AG09319 (cell line): ENCODE measurements at regions not wholly inside any gene's neighbourhood (a gene's known extent, or its start where the extent isn't known, plus 50 kb on each side); places are given as distances from the start of the nearest gene placed in this dataset.
"Not testable (repeated sequence)": the region's sequence is repeated elsewhere in the genome, so short reads cannot be mapped to it uniquely, and the experiment has no call there.

Experiments used
- DNase-seq: peaks from one replicate; pipeline ENCODE4 v3.0.0-alpha.2; 2010; ENCODE audit warnings: low read depth; ENCODE audit errors: extremely low read depth
- TF ChIP-seq, protein P1 (sequence below): IDR thresholded peaks from 2 replicates; pipeline ENCODE4 v1.5.1; 2011; ENCODE audit warnings: low read depth, mild to moderate bottlenecking, inconsistent platforms, low read length, moderate library complexity

DNA sequence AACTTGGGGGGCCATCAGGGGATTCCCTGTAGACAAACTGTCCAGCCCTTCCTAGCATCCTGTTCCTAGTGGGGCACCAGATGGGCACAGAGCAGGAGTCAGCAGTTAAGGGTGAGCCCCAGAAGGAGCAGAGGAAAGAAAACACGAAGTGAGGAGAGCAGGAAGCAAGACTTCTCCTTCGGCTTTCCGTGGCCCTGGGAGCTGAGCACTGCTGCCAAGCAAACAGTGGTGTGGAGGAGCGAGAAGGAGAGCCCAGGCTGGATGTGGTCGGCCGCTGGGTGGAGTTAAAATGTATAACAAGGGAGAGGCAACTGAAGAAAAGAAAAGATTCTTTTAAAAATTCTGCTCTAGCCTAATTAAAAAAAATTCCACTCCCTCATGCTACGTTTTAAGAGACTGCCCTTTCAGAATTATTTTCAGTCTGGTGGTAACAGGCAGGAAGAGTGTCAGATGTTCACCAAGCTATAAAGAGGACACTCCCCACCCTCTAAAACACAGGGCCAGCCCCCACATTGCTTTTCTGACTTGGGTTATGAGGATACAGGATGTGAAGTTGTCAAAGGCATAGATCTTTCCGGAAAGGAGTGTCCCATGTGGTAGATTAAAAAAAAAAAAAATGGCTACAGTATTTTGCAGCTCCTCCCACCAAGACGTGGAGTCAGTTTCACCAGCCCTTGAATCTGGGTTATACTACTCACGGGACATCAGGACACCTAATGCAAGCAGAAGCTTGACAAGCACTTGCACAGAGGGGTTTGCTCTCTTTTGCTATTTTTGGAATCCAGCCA is 74.9 kb upstream of the ZFHX3 start:
- DNase-seq: no peak
- TF ChIP-seq, protein P1, sequence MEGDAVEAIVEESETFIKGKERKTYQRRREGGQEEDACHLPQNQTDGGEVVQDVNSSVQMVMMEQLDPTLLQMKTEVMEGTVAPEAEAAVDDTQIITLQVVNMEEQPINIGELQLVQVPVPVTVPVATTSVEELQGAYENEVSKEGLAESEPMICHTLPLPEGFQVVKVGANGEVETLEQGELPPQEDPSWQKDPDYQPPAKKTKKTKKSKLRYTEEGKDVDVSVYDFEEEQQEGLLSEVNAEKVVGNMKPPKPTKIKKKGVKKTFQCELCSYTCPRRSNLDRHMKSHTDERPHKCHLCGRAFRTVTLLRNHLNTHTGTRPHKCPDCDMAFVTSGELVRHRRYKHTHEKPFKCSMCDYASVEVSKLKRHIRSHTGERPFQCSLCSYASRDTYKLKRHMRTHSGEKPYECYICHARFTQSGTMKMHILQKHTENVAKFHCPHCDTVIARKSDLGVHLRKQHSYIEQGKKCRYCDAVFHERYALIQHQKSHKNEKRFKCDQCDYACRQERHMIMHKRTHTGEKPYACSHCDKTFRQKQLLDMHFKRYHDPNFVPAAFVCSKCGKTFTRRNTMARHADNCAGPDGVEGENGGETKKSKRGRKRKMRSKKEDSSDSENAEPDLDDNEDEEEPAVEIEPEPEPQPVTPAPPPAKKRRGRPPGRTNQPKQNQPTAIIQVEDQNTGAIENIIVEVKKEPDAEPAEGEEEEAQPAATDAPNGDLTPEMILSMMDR: no peak

DNA sequence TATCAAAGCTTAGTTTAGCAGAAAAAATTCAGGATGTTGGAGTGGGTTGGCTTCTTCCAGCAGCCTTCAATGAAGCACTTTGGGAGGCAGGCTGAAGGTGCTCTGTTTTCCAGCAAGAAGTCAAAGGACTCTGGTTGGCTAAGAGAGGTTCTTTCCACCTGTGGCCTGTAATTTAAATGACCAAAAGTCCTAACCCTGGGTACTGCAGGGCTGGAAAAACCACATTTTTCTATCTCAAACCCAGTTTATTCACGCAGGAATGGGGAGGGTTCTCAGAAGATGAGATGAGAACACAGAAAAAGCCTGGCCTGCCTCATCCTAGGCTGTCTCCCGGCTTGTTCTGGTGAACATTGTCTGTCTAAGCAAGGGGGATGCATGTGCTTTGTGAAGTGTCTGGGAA is 68.6 kb upstream of the ZFHX3 start:
- no peak for DNase-seq
- TF ChIP-seq, protein P1: no peak

DNA sequence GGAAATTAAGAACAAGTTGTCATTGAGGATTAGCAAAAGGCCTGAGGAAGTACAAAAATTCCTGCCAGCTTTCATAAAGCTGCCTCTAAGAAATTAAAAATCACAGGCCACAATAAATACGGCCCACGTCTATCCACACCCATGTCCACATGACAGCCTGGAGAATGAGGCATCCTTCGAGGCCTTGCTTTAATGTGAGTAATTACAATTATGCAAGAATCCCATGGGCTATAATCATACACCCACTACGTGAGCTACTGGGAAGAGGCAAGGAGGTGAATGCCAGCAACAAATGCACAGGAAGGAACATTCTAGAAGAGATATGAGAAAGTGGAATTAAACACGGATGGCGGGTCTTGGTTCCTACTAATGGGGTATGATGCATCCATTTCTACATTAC is 65.4 kb upstream of the ZFHX3 start:
- DNase-seq: no peak
- TF ChIP-seq, protein P1: no peak

DNA sequence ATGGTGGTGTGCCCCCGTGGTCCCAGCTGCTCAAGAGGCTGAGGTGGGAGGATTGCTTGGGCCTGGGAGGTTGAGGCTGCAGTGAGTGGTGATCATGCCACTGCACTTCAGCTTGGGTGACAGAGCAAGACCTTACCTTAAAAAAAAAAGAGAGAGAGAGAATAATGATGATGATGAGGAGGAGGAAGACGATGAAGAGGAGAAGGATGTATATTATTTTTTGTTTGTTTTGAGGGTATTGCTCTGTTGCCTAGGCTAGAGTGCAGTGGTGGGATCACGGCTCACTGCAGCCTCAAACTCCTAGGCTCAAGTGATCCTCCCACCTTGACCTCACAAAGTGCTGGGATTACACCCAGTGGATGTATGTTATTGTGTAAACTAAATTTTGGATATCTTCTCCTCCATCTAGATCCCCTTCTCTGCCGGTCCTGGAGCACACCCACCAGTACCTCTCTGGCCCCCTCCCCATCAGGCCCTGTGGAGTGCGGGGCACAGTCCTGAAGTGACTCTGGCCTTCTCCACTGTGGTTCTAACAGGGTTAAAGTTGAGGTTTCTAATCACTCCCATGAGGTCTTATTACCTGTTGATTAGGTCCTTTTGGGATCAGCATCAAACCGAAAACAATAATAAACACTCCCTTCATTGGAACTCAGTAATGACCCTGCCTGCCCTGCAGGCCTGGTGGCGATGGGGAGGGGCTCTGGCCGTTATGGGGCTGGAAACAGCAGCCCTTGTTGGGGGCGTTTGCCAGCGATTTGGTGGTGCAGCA is 60.5 kb upstream of the ZFHX3 start:
- TF ChIP-seq, protein P1: no peak
- DNase-seq: no peak

DNA sequence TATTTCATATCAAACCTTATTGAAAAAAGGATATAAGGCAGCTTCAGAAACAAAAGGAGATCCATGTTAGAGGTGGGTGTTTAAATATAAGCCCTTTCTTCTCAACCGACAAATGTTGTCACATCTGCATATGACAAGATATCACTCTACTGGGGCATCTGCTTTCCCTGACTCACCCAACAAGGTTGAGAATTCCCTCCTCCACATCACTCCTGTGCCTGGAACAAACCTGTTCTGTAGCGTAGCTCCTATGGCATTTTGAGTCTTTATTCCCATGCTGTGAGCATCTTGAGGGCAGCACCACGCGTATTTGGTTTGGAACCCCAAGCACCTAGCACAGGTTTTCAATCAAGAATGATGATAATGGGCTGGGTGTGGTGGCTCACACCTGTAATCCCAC is 59.4 kb upstream of the ZFHX3 start:
- TF ChIP-seq, protein P1: no peak
- DNase-seq: no peak

DNA sequence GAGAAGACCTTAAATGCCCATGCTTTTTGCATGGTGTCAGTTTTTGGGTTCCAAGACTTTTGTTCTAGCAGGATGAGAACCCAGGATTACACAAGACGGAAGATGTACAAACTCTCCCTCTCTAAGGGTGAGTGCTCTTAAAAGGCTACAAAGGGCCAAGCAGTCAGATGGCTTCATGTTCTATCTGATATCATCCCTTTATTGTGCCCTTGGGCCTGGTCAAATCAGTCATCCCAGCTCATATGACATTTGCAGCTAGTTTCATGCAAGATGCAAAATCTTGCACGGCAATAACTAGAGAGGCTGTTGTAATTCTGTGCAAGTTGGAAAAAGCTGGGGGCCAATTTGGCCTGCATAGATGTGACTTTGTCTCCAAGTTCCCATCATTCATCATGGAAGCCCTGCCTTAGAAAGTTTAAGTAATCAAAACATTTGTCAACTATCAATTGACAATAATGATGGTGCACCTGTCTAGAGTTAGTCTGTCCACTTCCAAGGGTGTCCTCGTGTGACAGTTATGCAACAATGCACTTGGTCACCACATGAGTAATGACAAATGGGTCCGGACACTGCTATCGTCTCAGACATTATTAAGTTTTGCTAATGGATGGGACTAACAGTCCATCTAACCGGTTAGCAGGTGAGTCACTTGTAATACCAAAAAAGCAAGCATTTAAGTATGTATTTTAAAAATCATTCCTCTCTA is 58.6 kb upstream of the ZFHX3 start:
- no peak for DNase-seq
- TF ChIP-seq, protein P1: no peak

DNA sequence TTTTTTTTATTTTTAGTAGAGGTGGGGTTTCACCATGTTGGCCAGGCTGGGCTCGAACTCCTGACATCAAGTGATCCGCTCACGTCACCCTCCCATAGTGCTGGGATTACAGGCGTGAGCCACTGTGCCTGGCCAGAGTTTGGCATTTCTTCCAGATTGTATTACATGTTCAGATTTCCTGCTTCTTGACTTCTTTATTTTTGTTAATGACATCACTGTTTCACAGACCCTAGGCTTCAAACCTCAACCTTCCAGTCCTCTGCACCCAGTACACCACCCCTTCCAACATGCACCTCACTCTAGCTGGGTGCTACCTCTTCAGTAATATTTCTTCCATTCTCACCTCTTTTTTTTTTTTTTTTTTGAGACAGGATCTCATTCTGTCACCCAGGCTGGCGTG is 53.6 kb upstream of the ZFHX3 start:
- no peak for DNase-seq
- TF ChIP-seq, protein P1: no peak

DNA sequence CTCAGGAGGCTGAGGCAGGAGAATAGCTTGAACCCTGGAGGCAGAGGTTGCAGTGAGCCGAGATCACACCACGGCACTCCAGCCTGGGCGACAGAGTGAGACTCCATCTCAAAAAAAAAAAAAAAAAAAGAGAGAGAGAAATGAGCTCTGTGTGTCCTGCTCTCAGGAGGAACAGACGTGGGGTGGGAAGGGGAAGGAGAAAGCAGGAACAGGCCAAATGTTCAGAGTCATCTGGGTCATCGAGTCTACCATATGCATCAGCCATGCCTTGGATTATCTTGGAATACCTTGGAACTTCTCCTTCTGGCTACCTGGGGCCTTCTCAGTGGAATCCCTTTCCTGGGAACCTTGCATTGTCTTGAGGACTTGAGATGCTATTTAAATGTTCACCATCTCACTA is 51.7 kb upstream of the ZFHX3 start:
- DNase-seq: not testable (repeated sequence)
